SHP77 (cell line): ENCODE measurements at regions not wholly inside any gene's neighbourhood (a gene's known extent, or its start where the extent isn't known, plus 50 kb on each side); places are given as distances from the start of the nearest gene placed in this dataset.
"Not testable (repeated sequence)": the region's sequence is repeated elsewhere in the genome, so short reads cannot be mapped to it uniquely, and the experiment has no call there.

Experiments used
- DNase-seq, 2 experiments: peaks; one replicate each; lab custom pipeline; 2025; lab: John Stamatoyannopoulos, UW

- DNase-seq = no peak
Observed at GRCh38 chr21:26331205-26331980, 160.8 kb upstream of the APP start.

GRCh38 chr21:26320596-26320995 is 150.0 kb upstream of the APP start:
- DNase-seq = no peak

- DNase-seq = no peak
Observed at GRCh38 chr21:26307640-26308039, 137.1 kb upstream of the APP start.

GRCh38 chr21:26297851-26298250 is 127.3 kb upstream of the APP start:
- DNase-seq = no peak

- no peak for DNase-seq
Observed at GRCh38 chr21:26293141-26293946, 122.8 kb upstream of the APP start.

GRCh38 chr21:26288026-26288425 is 117.5 kb upstream of the APP start:
- no peak for DNase-seq

GRCh38 chr21:26284531-26284930 is 114.0 kb upstream of the APP start:
- DNase-seq = no peak

GRCh38 chr21:26282058-26282457 is 111.5 kb upstream of the APP start:
- no peak for DNase-seq

GRCh38 chr21:26281506-26281905 is 110.9 kb upstream of the APP start:
- DNase-seq = no peak

GRCh38 chr21:26280775-26281174 is 110.2 kb upstream of the APP start:
- DNase-seq = no peak

- DNase-seq = no peak
Observed at GRCh38 chr21:26280148-26280547, 109.6 kb upstream of the APP start.

- no peak for DNase-seq
Observed at GRCh38 chr21:26275801-26276200, 105.2 kb upstream of the APP start.

GRCh38 chr21:26273686-26274313 is 103.2 kb upstream of the APP start:
- DNase-seq = no peak

GRCh38 chr21:26267389-26267788 is 96.8 kb upstream of the APP start:
- no peak for DNase-seq

GRCh38 chr21:26246073-26246472 is 75.5 kb upstream of the APP start:
- no peak for DNase-seq

- no peak for DNase-seq
Observed at GRCh38 chr21:26245428-26245827, 74.9 kb upstream of the APP start.

- no peak for DNase-seq
Observed at GRCh38 chr21:26238646-26239045, 68.1 kb upstream of the APP start.

GRCh38 chr21:26236281-26236680 is 65.7 kb upstream of the APP start:
- DNase-seq = no peak

- DNase-seq = not testable (repeated sequence)
Observed at GRCh38 chr21:26233297-26233696, 62.7 kb upstream of the APP start.

- DNase-seq = not testable (repeated sequence)
Observed at GRCh38 chr21:26232491-26232890, 61.9 kb upstream of the APP start.

- no peak for DNase-seq
Observed at GRCh38 chr21:26227130-26227529, 56.6 kb upstream of the APP start.

- DNase-seq = no peak
Observed at GRCh38 chr21:26226724-26227123, 56.2 kb upstream of the APP start.

- DNase-seq = no peak
Observed at GRCh38 chr21:26225046-26225445, 54.5 kb upstream of the APP start.
